Fibroblast of lung (primary cell): ENCODE measurements at regions not wholly inside any gene's neighbourhood (a gene's known extent, or its start where the extent isn't known, plus 50 kb on each side); places are given as distances from the start of the nearest gene placed in this dataset.

Experiments
- CTCF ChIP-seq, 2 donors: IDR thresholded peaks in 1 of 2; conservative IDR thresholded peaks in 1 of 2; 1 replicate in 1 of 2; 2 replicates in 1 of 2; pipeline ENCODE4 v1.5.1; 2011 to 2012; ENCODE audit warnings: low read length in 2 of 2, control low read depth in 1 of 2, inconsistent platforms in 1 of 2, low read depth in 1 of 2, mild to moderate bottlenecking in 1 of 2
- EZH2 ChIP-seq: IDR thresholded peaks from 2 replicates; pipeline ENCODE4 v1.5.1; 2012; ENCODE audit warnings: low read length, control low read depth, mild to moderate bottlenecking; ENCODE audit errors: missing control alignments

- TF ChIP-seq CTCF (conservative IDR thresholded peaks at IDR 0.05 in 1 of 2, IDR thresholded peaks at IDR 0.05 in 1 of 2; ENCODE audit: low read depth in 1 of 2, low read length in 2 of 2): no peak
- TF ChIP-seq EZH2: no peak
Measured at GRCh38 chr9:111231801-111232580, 98.0 kb downstream of the OR2K2 start.
